ENCODE measurements at regions not wholly inside any gene's neighbourhood (a gene's known extent, or its start where the extent isn't known, plus 50 kb on each side); places are given as distances from the start of the nearest gene placed in this dataset.

DNA sequence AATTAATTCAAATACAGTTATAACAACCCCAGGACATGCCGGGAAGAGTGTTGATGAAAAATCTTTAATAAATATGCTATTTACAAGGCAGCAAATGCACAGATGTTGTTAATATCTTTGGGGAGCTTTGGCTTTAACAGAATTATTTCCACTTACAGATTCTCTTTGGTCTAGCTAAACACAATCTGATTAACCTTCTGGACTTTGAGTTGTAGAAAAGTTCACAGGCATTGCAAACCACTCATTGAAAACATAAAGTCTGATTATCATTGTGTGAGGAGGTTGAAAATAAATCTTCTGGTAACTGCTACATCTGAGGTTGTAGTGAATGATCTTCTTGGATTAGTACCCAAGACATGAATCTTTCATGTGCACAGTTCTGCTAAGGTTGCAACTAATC lies 255.6 kb downstream of the LHFPL1 start:
- H2AFZ ChIP-seq (replicated peaks; ENCODE audit: low read length, poor library complexity): no peak overlapping the region
- no peak overlapping the region for H2BK15ac ChIP-seq (ENCODE audit: low read depth, low read length)
- H3K23ac ChIP-seq (ENCODE audit: low read depth, low read length): no peak overlapping the region
- DNase-seq (no peak), ATAC-seq (ENCODE audit: low read depth) (no peak)
- ChIA-PET CTCF (no interaction called here), POLR2A (ENCODE audit: unreplicated experiment) (no interaction called here)
- no peak overlapping the region for H3K4ac ChIP-seq (ENCODE audit: low read depth, low read length)
- no peak overlapping the region for H3K56ac ChIP-seq (ENCODE audit: extremely low read depth, insufficient read depth, low read length)
- no peaks in the 10 kb centered on the region for H3K9me1 ChIP-seq (ENCODE audit: insufficient read depth, low read length)
- no peaks in the 10 kb centered on the region for H3K36me3 ChIP-seq (ENCODE audit: control insufficient read depth, insufficient read depth, low read length)
- H2AK5ac ChIP-seq (ENCODE audit: low read depth, low read length): no peak overlapping the region
- no peak overlapping the region for H3K18ac ChIP-seq (ENCODE audit: low read depth, low read length)
- no peaks in the 10 kb centered on the region for H3K9me3 ChIP-seq (ENCODE audit: control insufficient read depth, insufficient read depth, low read length)
- H3K4me2 ChIP-seq (ENCODE audit: low read depth, low read length): no peak overlapping the region
- no peaks in the 10 kb centered on the region for H3K4me1 ChIP-seq (ENCODE audit: control insufficient read depth, insufficient read depth, low read length)
- no peak overlapping the region for H4K5ac ChIP-seq (ENCODE audit: low read depth, low read length)
- no peak overlapping the region for H2AK9ac ChIP-seq (replicated peaks; ENCODE audit: low read depth, low read length, poor library complexity)
- H2BK120ac ChIP-seq (ENCODE audit: low read depth, low read length): no peak overlapping the region
- TF ChIP-seq CHD1 (IDR thresholded peaks at IDR 0.05; ENCODE audit: low read depth, low read length): no peak
- no peak for TF ChIP-seq USF2 (IDR thresholded peaks at IDR 0.05; ENCODE audit: low read depth, low read length)
- no peak for TF ChIP-seq SMC3 (IDR thresholded peaks at IDR 0.05; ENCODE audit: low read depth, low read length)
- TF ChIP-seq NFE2L2 (IDR thresholded peaks at IDR 0.05; ENCODE audit: low read depth, low read length): no peak
- TF ChIP-seq BHLHE40 (IDR thresholded peaks at IDR 0.05; ENCODE audit: low read depth, low read length): no peak
- no peak overlapping the region for H2BK20ac ChIP-seq (ENCODE audit: low read depth, low read length)
- H3K4me3 ChIP-seq (ENCODE audit: insufficient read depth, low read depth, low read length): no peak overlapping the region
- H3K27me3 ChIP-seq (ENCODE audit: control insufficient read depth, insufficient read depth, low read length): no peaks in the 10 kb centered on the region
- H4K8ac ChIP-seq (ENCODE audit: low read depth in 2 of 2, low read length in 2 of 2): no peak overlapping the region
- in situ Hi-C loops (cut with MboI; ENCODE audit: low sequenced_read_pairs) (no loop called here), dilution Hi-C loops (cut with HindIII; ENCODE audit: low sequenced_read_pairs, unreplicated experiment) (no loop called here), intact Hi-C loops (cut with micrococcal nuclease) (no loop called here)
- no peaks in the 10 kb centered on the region for H3K79me1 ChIP-seq (ENCODE audit: low read depth in 1 of 2, low read length in 2 of 2)
- no peak overlapping the region for H3K27ac ChIP-seq (ENCODE audit: insufficient read depth, low read length)
- H4K20me1 ChIP-seq (ENCODE audit: insufficient read depth, low read length): no peaks in the 10 kb centered on the region
- no CpG with 5 or more reads among the region's 1 CpG for WGBS, 2 experiments (ENCODE audit: extremely low coverage in 2 of 2, insufficient read length in 1 of 2)
- H4K91ac ChIP-seq (ENCODE audit: insufficient read depth, low read depth, low read length): no peak overlapping the region
- no peak overlapping the region for H3K9ac ChIP-seq (ENCODE audit: low read depth, low read length)
- no peak overlapping the region for H2BK5ac ChIP-seq (ENCODE audit: low read depth, low read length, poor library complexity, severe bottlenecking)
- H3K14ac ChIP-seq (replicated peaks; ENCODE audit: low read depth, low read length): no peak overlapping the region
- BruUV-seq (replicated peaks): no TSS peak
